Urothelium cell line (cell line): ENCODE measurements at regions not wholly inside any gene's neighbourhood (a gene's known extent, or its start where the extent isn't known, plus 50 kb on each side); places are given as distances from the start of the nearest gene placed in this dataset.

Experiments
- DNase-seq: peaks from one replicate; pipeline ENCODE4 v3.0.0; 2011; ENCODE audit warnings: low spot score, mixed read lengths
- FAIRE-seq: peaks from 2 replicates; lab custom pipeline; 2011; peaks lifted over from hg19 to GRCh38; lab: Jason Lieb, UNC

DNA sequence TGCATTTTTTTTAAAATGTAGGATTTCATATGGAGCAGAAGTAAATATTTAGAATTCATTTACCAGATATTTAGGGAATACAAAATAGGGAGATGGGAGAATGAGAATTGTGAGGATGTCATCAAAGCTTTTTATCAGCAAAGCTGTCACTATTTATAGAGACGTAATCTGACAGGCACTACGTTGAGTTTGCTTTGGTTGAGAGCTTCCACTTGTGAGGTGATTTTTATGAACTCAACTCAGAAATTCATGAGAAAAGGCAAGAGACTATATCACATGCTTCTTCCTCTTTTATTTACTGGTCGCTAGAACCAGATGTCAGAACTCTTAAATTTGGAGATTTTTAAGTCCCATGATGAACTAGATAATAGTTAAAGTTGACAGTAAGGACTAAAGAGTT lies 211.2 kb downstream of the GBA3 start:
- DNase-seq: no peak
- FAIRE-seq: no peak

- DNase-seq: no peak
These were observed 208.9 kb downstream of the GBA3 start for GRCh38 chr4:22901631-22902030.

GRCh38 chr4:22900876-22901275 lies 208.1 kb downstream of the GBA3 start:
- DNase-seq (no peak), FAIRE-seq (no peak)

More at GRCh38 chr4:22901631-22902030, 208.9 kb downstream of the GBA3 start:
- no peak for FAIRE-seq

GRCh38 chr4:22897520-22898108 lies 204.9 kb downstream of the GBA3 start:
- no peak for FAIRE-seq
- peak; percentile 26 for DNase-seq

- DNase-seq (no peak), FAIRE-seq (no peak)
These were observed 202.7 kb downstream of the GBA3 start for GRCh38 chr4:22895482-22895881.

DNA sequence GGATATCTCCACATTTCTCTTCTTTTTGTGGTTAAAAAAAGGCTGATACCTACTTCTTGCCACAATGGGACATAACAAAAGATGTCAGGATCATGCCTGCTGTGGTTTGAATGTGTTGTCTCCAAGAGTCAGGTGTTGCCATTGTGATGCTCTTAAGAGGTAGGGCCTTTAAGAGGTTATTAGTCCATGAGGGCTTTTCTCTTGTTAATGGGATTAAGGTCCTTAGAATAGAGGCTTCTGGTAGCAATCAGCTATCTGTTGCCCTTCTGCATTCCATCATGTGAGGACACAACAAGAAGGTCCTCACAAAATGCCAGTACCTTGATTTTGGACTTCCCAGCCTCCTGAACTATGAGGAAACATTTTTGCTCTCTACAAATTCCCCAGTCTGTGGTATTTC lies 191.4 kb downstream of the GBA3 start:
- FAIRE-seq (no peak), DNase-seq (no peak)

GRCh38 chr4:22881411-22881810 lies 188.7 kb downstream of the GBA3 start:
- FAIRE-seq (no peak), DNase-seq (no peak)

GRCh38 chr4:22877486-22878052 lies 184.8 kb downstream of the GBA3 start:
- no peak for DNase-seq
- FAIRE-seq: no peak

DNA sequence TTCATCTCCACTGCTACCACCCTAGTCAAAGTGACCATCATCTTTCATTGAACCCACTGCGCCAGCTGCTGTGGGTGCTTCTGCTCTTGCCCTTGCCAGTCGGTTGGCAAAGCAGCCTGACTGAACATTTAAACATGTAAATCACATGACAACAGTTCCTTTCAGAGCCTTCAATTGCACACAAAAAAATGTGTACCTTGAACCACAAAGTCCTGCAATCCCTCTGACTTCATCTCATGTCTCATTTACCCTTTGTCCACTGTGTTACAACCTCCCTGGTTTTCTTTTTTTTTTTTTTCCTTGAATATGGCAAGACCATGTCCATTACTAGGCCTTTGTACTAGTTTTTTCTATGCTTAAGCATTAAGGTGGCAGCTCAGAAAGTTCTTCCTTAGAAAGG lies 183.5 kb downstream of the GBA3 start:
- DNase-seq: no peak
- FAIRE-seq: no peak

GRCh38 chr4:22875587-22876257 lies 183.0 kb downstream of the GBA3 start:
- DNase-seq (no peak), FAIRE-seq (no peak)

DNA sequence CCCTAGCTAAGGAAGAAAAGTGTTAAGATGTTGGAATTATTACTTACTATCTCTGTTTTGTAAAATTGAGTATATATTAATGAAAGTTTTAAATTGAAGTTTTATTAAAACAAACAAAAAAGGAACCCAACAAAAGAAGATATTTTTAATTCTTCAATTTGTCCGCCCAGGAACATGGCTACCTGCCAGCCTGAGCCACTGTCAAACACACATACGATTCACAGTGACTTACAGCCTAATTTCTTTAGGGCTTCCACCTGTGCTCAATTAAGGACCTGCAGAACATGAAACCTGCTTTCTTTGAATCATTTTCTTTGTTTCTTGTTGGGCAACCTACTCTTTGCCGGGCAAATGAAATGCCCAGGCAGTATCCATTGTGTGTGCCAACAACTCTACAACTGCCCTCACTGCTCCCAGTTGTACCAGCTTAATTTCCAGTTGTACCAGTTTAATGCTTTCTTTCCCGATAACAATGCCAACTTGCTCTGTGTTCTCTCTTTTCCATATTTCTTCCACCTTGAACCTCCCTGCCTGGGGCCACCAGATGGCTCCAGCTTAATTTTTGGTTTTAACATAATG lies 181.7 kb downstream of the GBA3 start:
- no peak for DNase-seq
- FAIRE-seq: no peak

GRCh38 chr4:22873899-22874298 lies 181.2 kb downstream of the GBA3 start:
- DNase-seq (no peak), FAIRE-seq (no peak)

GRCh38 chr4:22870847-22871449 lies 178.2 kb downstream of the GBA3 start:
- DNase-seq (no peak), FAIRE-seq (no peak)

GRCh38 chr4:22869235-22869634 lies 176.5 kb downstream of the GBA3 start:
- DNase-seq (no peak), FAIRE-seq (no peak)
